Hematopoietic multipotent progenitor cell treated with erythropoietin and hydrocortisone succinate and interleukin-3 and kit ligand, for 17 days (in vitro differentiated cells): ENCODE measurements at regions not wholly inside any gene's neighbourhood (a gene's known extent, or its start where the extent isn't known, plus 50 kb on each side); places are given as distances from the start of the nearest gene placed in this dataset.
"Not testable (repeated sequence)": the region's sequence is repeated elsewhere in the genome, so short reads cannot be mapped to it uniquely, and the experiment has no call there.

Experiments used
- DNase-seq: peaks from one replicate; pipeline ENCODE4 v3.0.0-alpha.2; 2015; ENCODE audit warnings: low spot score

GRCh38 chr2:238599549-238600505 lies 173.1 kb downstream of the ASB1 start:
- no peak for DNase-seq

- no peak for DNase-seq
Measured at GRCh38 chr2:238600506-238601432, 174.0 kb downstream of the ASB1 start.

GRCh38 chr2:238601433-238602222 lies 174.9 kb downstream of the ASB1 start:
- DNase-seq, result no peak

GRCh38 chr2:238602223-238602960 lies 175.7 kb downstream of the ASB1 start:
- no peak for DNase-seq

GRCh38 chr2:238603596-238603995 lies 176.9 kb downstream of the ASB1 start:
- DNase-seq, result no peak

GRCh38 chr2:238606311-238606710 lies 179.6 kb downstream of the ASB1 start:
- DNase-seq, result no peak

- DNase-seq, result no peak
Measured at GRCh38 chr2:238613610-238614009, 186.9 kb downstream of the ASB1 start.

- DNase-seq, result no peak
Measured at GRCh38 chr2:238614376-238614775, 187.6 kb downstream of the ASB1 start.

- DNase-seq, result no peak
Measured at GRCh38 chr2:238615187-238615586, 188.5 kb downstream of the ASB1 start.

- DNase-seq, result no peak
Measured at GRCh38 chr2:238616681-238617080, 190.0 kb downstream of the ASB1 start.

GRCh38 chr2:238618494-238619283 lies 192.0 kb downstream of the ASB1 start:
- not testable (repeated sequence) for DNase-seq

GRCh38 chr2:238627899-238628298 lies 201.2 kb downstream of the ASB1 start:
- DNase-seq, result no peak

GRCh38 chr2:238629064-238629463 lies 202.3 kb downstream of the ASB1 start:
- no peak for DNase-seq

GRCh38 chr2:238631491-238632180 lies 204.9 kb downstream of the ASB1 start:
- DNase-seq, result no peak

- no peak for DNase-seq
Measured at GRCh38 chr2:238632181-238633060, 205.7 kb downstream of the ASB1 start.

GRCh38 chr2:238633426-238634328 lies 206.9 kb downstream of the ASB1 start:
- no peak for DNase-seq

GRCh38 chr2:238634701-238635357 lies 208.1 kb downstream of the ASB1 start:
- no peak for DNase-seq
